NCI-H82 treated with DMSO at 0.1 percent for 48 hours (cell line): ENCODE measurements at regions not wholly inside any gene's neighbourhood (a gene's known extent, or its start where the extent isn't known, plus 50 kb on each side); places are given as distances from the start of the nearest gene placed in this dataset.

ENCODE experiments used
- DNase-seq: peaks from one replicate; lab custom pipeline; 2025; ENCODE audit not compliant: unreplicated experiment; lab: John Stamatoyannopoulos, UW

DNA sequence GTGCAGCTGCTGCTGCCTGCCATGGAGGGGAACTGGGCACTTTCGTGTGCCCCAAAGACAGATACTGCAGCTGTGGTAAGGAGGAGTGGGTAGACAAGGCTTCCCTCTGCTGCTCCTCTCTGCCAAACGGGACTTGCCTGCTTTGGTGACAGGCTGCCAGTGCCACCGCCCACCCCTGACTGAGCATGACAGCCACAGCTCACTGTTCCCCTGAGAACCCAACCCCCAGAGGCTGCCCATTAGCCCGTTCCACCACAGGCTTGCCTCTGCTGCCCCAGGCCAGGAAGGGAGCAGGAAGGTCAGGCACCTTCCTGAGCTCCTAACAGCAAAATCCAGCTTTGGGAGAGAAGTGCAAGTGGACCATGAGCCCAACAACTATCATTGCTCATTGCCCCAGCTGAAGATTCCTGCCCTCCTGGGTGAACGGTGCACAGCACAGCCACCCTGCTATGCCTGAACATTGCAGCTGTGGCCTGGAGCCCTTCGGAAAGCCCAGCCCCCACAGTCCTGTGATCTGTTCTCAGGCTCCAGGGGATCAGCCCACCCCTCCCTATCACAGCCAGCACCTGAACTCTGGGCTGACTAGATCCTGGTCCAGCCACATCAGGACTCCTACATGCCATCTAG is 58.7 kb upstream of the ANTXRL start:
- DNase-seq: no peak

DNA sequence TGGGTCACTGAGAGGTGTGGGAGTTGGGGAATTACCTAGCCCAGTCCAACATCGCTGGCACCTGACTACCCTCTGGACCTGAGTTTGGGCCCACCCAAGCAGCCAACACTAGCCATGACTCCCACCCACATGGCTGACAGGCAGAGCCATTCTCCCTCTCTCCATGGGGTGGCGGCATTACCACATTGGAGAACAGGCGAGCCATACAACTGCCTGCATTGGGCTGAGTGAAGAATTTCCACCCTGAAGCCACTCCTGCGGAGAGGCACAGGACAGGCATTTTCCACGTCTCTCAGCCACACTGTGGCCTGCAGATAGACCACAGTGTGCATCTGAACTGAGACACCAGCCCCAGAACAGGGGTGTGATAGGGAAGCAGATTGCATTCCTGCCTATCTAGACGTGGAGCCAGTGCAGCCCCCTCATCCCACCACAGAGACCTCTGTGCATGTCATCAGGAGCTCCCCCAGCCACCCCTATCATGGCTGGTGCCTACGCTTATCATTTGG is 58.2 kb upstream of the ANTXRL start:
- no peak for DNase-seq

DNA sequence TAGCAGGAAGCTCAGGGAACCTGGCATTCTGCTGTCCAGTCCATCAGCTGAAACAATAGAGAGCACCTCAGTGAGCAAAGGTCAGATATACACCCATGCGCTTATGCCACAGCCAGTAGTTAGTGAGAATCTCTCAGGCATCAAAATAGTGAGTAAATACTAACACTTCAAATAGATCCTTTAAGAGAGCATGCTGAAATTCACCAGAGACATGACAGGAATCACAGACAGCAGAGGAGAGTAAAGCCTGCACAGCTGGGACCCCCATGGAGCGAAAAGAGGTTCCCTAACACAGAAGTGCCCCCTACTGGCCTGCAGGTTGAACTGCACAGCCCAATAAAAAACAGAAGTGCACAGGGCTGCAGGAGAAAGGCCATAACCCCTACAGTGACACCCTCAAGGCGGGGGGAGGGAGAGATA is 57.6 kb upstream of the ANTXRL start:
- DNase-seq: no peak

GRCh38 chr10:46230615-46231014 is 56.2 kb upstream of the ANTXRL start:
- DNase-seq: no peak

- DNase-seq: no peak
Measured at GRCh38 chr10:46231087-46231486, 55.7 kb upstream of the ANTXRL start.

- DNase-seq: no peak
Measured at GRCh38 chr10:46232084-46232483, 54.7 kb upstream of the ANTXRL start.

GRCh38 chr10:46232666-46233065 is 54.1 kb upstream of the ANTXRL start:
- no peak for DNase-seq

- no peak for DNase-seq
Measured at GRCh38 chr10:46233181-46233580, 53.6 kb upstream of the ANTXRL start.

- DNase-seq: no peak
Measured at GRCh38 chr10:46234026-46234425, 52.8 kb upstream of the ANTXRL start.

GRCh38 chr10:46234431-46235060 is 52.3 kb upstream of the ANTXRL start:
- DNase-seq: no peak

DNA sequence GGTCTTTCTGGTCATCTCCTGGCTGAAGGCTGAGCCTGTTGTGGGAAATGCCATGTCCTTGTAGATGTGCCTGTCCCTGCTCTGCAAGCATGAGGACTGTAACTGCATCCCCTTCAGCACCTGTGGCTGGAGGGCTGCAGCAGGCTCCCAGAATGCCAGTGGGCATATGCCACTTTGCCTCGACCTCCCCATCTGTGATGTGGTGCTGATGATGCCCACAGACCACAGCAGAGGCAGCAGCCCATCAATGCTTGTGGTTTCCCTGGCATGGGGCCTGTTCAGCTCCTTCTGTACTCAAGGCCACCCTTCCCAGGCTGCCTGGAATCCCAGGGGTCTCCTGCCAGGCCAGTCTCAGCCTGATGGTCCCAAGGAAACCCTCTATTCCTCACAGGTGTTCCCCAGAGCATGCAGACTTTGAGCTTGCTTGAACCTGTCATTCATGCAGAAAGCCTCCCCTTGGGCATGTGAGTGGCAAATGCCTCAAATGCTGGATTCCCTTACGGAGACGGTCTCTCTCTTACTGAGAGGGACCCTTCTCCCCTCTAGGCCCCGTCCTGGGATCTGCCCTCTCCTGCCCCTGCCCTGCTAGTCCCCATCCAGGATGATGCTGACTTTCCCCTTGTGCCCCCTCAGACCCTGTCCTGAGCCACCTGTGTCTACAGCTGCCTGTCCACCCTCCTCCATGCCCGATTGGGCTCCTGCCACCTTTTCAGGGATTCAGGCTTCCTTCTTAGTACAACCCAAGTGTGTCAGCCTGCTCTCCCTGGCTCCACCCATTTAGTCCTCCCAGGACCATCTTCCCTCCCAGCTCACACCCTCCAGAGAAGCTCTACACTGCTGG is 50.9 kb upstream of the ANTXRL start:
- no peak for DNase-seq

DNA sequence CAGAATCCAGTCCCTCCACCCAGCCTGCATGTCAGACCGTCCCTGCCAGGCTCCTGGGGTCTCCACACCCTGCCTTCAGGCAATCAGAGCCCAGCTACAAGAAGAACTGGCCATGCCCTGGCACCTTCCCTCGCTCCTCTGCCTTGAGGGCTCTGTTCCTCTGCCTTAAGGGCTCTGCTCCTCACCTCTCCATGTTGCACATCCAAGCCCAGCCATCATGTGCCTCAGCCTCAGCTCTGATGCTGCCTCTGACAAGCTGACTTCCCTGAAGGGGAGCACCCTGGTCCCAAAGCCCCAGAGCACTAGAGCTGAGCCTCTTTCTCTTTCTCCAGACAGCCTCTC is 50.3 kb upstream of the ANTXRL start:
- no peak for DNase-seq

GRCh38 chr10:46236941-46237681 is 49.7 kb upstream of the ANTXRL start:
- DNase-seq: no peak
